OCI-LY1 (cell line): ENCODE measurements at regions not wholly inside any gene's neighbourhood (a gene's known extent, or its start where the extent isn't known, plus 50 kb on each side); places are given as distances from the start of the nearest gene placed in this dataset.

Experiments used
- H2AFZ ChIP-seq: fragments of 200-600 bp; sonication (generic), shearing (Covaris generic); 2 replicates; pipeline ENCODE4 v1.6.0; 2014; ENCODE audit warnings: antibody characterized with exemption, mild to moderate bottlenecking, low read length
- H3F3A ChIP-seq: fragments of 200-600 bp; sonication (generic), shearing (Covaris generic); 2 replicates; pipeline ENCODE4 v1.6.0; 2014; ENCODE audit warnings: mild to moderate bottlenecking, antibody characterized with exemption, low read length, moderate library complexity; ENCODE audit not compliant: insufficient read depth
- H3K27ac ChIP-seq: fragments of 200-600 bp; sonication (generic); 2 replicates; pipeline ENCODE4 v1.5.1; 2014; ENCODE audit warnings: low read length, mixed run types, mild to moderate bottlenecking, low read depth; ENCODE audit not compliant: poor library complexity, severe bottlenecking
- H3K27me3 ChIP-seq: fragments of 200-600 bp; sonication (generic); 2 replicates; pipeline ENCODE4 v1.6.0; 2014; ENCODE audit warnings: antibody characterized with exemption, mild to moderate bottlenecking, low read length, moderate library complexity; ENCODE audit not compliant: insufficient read depth
- H3K36me3 ChIP-seq: fragments of 200-600 bp; sonication (generic); 2 replicates; pipeline ENCODE4 v1.6.1; 2014; ENCODE audit warnings: mild to moderate bottlenecking, antibody characterized with exemption, low read length, moderate library complexity, mixed read lengths; ENCODE audit not compliant: insufficient read depth
- H3K4me1 ChIP-seq: fragments of 200-600 bp; sonication (generic); 2 replicates; pipeline ENCODE4 v1.5.1; 2014; ENCODE audit warnings: mild to moderate bottlenecking, low read length, moderate library complexity; ENCODE audit not compliant: insufficient read depth, severe bottlenecking
- H3K4me2 ChIP-seq: fragments of 200-600 bp; sonication (generic), shearing (Covaris generic); 2 replicates; pipeline ENCODE4 v1.6.1; 2014; ENCODE audit warnings: low read length
- H3K4me3 ChIP-seq: fragments of 200-600 bp; sonication (generic); 2 replicates; pipeline ENCODE4 v1.5.1; 2014; ENCODE audit warnings: low read length, low read depth, mild to moderate bottlenecking, mixed read lengths; ENCODE audit not compliant: poor library complexity, severe bottlenecking
- H3K79me2 ChIP-seq: fragments of 200-600 bp; shearing (Covaris generic); 2 replicates; pipeline ENCODE4 v1.6.1; 2016; ENCODE audit warnings: mixed run types, low read length, mixed read lengths; ENCODE audit not compliant: insufficient read depth
- H3K9ac ChIP-seq: fragments of 200-600 bp; sonication (generic), shearing (Covaris generic); 2 replicates; pipeline ENCODE4 v1.6.1; 2014; ENCODE audit warnings: mild to moderate bottlenecking, low read length, mixed read lengths
- H3K9me2 ChIP-seq: fragments of 200-600 bp; sonication (generic), shearing (Covaris generic); 2 replicates; pipeline ENCODE4 v1.6.1; 2014; ENCODE audit warnings: low read depth, mild to moderate bottlenecking, low read length, mixed read lengths
- H3K9me3 ChIP-seq: fragments of 200-600 bp; shearing (Covaris generic); 2 replicates; pipeline ENCODE4 v1.6.1; 2014; ENCODE audit warnings: low read length, mixed read lengths
- H4K20me1 ChIP-seq: fragments of 200-600 bp; sonication (generic), shearing (Covaris generic); 2 replicates; pipeline ENCODE4 v1.6.0; 2016; ENCODE audit warnings: mild to moderate bottlenecking, low read length; ENCODE audit not compliant: insufficient read depth
- EZH2 ChIP-seq: fragments of 200-600 bp; sonication (generic), shearing (Covaris generic); IDR thresholded peaks from 2 replicates; pipeline ENCODE4 v1.8.0; 2017; ENCODE audit warnings: borderline replicate concordance, mixed run types, mild to moderate bottlenecking, antibody characterized with exemption, low read length, moderate library complexity, mixed read lengths
- TF ChIP-seq, protein P1 (sequence below): fragments of 200-600 bp; sonication (generic), shearing (Covaris generic); IDR thresholded peaks from 2 replicates; pipeline ENCODE4 v1.5.1; 2017; ENCODE audit warnings: mild to moderate bottlenecking, antibody characterized with exemption, low read length, moderate library complexity, mixed read lengths

- H3K4me2 ChIP-seq: no peak overlapping the region
- H3K27ac ChIP-seq: no peak overlapping the region
- H3K79me2 ChIP-seq: no peaks in the 10 kb centered on the region
- no peaks in the 10 kb centered on the region for H3K9me2 ChIP-seq
- H3K36me3 ChIP-seq: no peaks in the 10 kb centered on the region
- H4K20me1 ChIP-seq: no peaks in the 10 kb centered on the region
- H3K4me1 ChIP-seq: no peaks in the 10 kb centered on the region
- no peaks in the 10 kb centered on the region for H3K27me3 ChIP-seq
- H3K4me3 ChIP-seq: no peak overlapping the region
- H2AFZ ChIP-seq: no peak overlapping the region
- no peak overlapping the region for H3K9ac ChIP-seq
- no peaks in the 10 kb centered on the region for H3K9me3 ChIP-seq
- TF ChIP-seq, protein P1, sequence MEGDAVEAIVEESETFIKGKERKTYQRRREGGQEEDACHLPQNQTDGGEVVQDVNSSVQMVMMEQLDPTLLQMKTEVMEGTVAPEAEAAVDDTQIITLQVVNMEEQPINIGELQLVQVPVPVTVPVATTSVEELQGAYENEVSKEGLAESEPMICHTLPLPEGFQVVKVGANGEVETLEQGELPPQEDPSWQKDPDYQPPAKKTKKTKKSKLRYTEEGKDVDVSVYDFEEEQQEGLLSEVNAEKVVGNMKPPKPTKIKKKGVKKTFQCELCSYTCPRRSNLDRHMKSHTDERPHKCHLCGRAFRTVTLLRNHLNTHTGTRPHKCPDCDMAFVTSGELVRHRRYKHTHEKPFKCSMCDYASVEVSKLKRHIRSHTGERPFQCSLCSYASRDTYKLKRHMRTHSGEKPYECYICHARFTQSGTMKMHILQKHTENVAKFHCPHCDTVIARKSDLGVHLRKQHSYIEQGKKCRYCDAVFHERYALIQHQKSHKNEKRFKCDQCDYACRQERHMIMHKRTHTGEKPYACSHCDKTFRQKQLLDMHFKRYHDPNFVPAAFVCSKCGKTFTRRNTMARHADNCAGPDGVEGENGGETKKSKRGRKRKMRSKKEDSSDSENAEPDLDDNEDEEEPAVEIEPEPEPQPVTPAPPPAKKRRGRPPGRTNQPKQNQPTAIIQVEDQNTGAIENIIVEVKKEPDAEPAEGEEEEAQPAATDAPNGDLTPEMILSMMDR: no peak
- no peak for TF ChIP-seq EZH2
- no peaks in the 10 kb centered on the region for H3F3A ChIP-seq
These were observed 177.3 kb upstream of the ARRDC4 start for GRCh38 chr15:97783240-97783639.

- H3K79me2 ChIP-seq: no peaks in the 10 kb centered on the region
- no peaks in the 10 kb centered on the region for H3F3A ChIP-seq
- no peak overlapping the region for H2AFZ ChIP-seq
- no peak overlapping the region for H3K27ac ChIP-seq
- no peaks in the 10 kb centered on the region for H3K27me3 ChIP-seq
- H3K9me2 ChIP-seq: no peaks in the 10 kb centered on the region
- H3K36me3 ChIP-seq: no peaks in the 10 kb centered on the region
- no peak overlapping the region for H3K9ac ChIP-seq
- no peaks in the 10 kb centered on the region for H3K9me3 ChIP-seq
- no peak overlapping the region for H3K4me2 ChIP-seq
- no peaks in the 10 kb centered on the region for H4K20me1 ChIP-seq
- no peaks in the 10 kb centered on the region for H3K4me1 ChIP-seq
- H3K4me3 ChIP-seq: no peak overlapping the region
- no peak for TF ChIP-seq EZH2
- TF ChIP-seq, protein P1: no peak
These were observed 173.8 kb upstream of the ARRDC4 start for GRCh38 chr15:97786741-97787140.

DNA sequence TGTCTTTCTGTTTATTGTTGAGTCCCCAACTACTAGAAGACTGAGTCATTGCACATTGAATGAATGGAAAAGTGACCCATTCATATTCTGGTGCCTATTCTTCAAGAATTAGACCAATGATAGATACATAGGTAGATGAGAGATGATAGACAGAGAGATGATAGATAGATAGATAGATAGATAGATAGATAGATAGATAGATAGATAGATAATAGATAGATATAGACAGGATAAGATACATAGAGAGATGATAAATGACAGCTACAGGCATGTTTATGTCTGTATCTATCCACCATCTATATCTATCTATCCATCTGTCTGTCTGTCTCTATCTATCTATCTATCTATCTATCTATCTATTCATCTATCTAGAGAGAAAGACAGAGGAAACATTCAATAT is 170.3 kb upstream of the ARRDC4 start:
- Histone ChIP-seq H3K27me3 (no peaks in the 10 kb centered on the region), H3K4me3 (no peak overlapping the region), H3K4me2 (no peak overlapping the region), H3K27ac (no peak overlapping the region), H2AFZ (no peak overlapping the region), H3K9ac (no peak overlapping the region), H3K4me1 (no peaks in the 10 kb centered on the region), H4K20me1 (no peaks in the 10 kb centered on the region), H3K36me3 (no peaks in the 10 kb centered on the region), H3K9me3 (no peaks in the 10 kb centered on the region), H3F3A (no peaks in the 10 kb centered on the region), H3K9me2 (no peaks in the 10 kb centered on the region), H3K79me2 (no peaks in the 10 kb centered on the region)
- no peak for TF ChIP-seq EZH2
- TF ChIP-seq, protein P1: no peak
